ENCODE measurements at regions not wholly inside any gene's neighbourhood (a gene's known extent, or its start where the extent isn't known, plus 50 kb on each side); places are given as distances from the start of the nearest gene placed in this dataset.
"Not testable (repeated sequence)": the region's sequence is repeated elsewhere in the genome, so short reads cannot be mapped to it uniquely, and the experiment has no call there.

DNA sequence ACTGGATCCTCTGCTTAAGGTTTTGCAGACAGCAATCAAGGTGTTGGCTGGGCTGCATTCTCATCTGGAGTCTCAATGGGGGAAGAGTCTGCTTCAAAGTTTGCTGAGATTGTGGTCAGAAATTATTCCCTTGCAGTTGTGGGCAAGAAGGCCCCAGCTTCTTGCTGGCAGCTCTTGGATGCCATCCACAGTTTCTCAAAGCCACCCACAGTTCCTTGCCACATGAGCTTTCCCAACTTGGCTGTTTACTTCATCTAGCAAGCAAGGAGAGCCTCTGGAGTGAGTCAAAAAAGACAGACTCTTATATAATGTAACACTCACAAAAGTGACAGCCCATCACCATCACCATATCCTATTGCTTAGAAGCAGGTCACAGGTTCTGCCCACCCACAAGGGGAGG is 62.1 kb upstream of the ABHD2 start:
- no peak for DNase-seq (ENCODE audit: low read depth, low spot score)

DNA sequence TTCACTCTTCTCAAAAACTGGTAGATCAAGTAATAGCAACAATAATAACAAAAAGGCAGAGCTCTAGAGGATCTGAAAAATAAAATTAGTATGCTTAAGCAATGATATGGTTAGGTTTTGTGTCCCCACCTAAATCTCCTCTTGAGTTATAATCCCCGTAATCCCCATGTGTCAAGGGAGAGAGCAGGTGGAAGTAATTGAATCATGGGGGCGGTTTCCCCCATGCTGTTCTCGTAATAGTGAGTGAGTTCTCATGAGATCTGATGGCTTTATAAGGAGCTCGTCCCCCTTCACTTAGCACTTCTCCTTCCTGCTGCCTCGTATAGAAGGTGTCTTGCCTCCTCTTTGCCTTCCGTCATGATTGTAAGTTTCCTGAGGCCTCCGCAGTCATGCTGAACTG is 60.2 kb upstream of the ABHD2 start:
- DNase-seq (ENCODE audit: low read depth, low spot score) = no peak

DNA sequence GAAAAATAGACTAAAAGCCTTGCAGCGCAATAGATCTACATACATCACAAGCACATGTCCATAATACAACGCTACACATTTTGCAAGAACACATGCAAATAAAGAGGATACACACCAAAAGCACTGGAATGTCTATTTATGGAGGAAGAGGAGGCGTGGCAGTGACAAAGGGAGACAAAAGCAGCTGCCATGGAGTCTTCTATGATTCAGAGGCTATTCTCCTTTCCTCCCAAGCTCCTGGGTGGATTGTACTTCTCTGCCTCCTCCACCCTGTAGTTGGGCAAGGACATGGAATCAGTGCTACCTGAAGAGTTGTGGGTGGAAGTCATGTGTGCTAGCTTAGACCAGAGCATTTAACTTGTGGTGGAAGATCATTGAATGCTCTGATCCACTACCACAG is 57.9 kb upstream of the ABHD2 start:
- no peak for DNase-seq (ENCODE audit: low read depth, low spot score)

DNA sequence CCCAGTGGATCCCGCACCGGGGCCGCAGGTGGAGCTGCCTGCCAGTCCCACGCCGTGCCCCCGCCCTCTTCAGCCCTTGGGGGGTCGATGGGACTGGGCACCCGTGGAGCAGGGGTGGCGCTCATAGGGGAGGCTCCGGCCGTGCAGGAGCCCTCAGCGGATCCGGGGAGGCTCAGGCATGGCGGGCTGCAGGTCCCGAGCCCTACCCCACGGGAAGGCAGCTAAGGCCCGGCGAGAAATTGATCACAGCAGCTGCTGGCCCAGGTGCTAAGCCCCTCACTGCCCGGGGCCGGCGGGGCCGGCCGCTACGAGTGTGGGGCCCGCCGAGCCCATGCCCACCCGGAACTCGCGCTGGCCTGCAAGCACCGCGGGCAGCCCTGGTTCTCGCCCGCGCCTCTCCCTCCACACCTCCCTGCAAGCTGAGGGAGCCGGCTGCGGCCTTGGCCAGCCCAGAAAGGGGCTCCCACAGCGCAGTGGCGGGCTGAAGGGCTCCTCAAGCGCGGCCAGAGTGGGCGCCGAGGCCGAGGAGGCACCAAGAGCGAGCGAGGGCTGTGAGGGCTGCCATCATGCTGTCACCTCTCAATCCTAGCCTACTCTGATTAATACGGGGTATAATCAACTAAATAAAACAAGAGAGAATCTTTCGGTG is 56.5 kb upstream of the ABHD2 start:
- not testable (repeated sequence) for DNase-seq (ENCODE audit: low read depth, low spot score)

DNA sequence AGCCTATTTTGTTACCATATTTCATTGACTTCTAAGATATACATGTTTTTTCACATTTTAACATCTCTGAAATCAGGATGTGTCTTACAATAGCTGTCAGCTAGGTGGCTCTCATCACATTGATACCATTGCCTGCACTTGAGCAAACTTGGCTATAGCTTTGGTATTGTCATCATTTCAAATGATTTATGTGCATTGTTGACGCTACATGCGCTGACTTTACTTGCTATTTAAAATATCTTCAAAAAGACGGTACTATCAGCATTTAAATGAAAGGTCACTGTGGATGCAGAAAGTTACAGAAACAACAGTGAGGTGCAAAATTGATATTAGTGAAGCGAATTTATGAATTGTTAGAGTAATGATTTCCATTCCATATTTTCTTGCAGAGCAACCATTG is 54.0 kb upstream of the ABHD2 start:
- no peak for DNase-seq (ENCODE audit: low read depth, low spot score)

DNA sequence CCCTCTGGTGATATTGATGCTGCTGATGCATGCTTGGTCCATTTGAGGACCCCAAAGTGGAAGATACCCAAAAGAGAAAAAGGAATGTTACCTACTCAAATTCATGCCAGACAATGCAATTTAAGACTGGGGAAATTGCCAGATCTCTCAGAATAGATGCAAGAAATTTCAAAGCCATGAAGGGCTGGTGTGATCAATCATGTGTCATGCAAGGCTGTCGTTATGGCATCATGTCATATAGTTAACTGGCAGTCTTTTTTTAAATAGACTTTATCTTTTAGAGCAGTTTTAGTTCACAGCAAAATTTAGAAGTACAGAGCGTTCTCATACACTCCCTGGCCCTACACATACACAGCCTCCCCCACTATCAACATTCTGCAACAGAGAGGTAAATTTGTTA is 53.1 kb upstream of the ABHD2 start:
- DNase-seq (ENCODE audit: low read depth, low spot score) = no peak

DNA sequence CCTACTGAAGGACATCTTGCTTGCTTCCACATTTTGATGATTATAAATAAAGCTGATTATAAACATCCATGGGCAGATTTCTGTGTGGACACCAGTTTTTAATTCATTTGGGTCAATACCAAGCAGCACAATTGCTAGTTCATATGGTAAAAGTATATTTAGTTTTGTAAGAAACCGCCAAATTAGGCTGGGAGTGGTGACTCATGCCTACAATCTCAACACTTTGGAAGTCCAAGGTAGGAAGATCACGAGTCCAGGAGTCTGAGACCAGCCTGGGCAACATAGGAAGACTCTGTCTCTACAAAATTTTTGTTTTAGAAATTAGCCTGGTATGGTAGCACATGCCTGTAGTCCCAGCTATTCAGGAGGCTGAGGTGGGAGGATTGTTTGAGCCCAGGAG is 52.6 kb upstream of the ABHD2 start:
- DNase-seq (ENCODE audit: low read depth, low spot score) = no peak

DNA sequence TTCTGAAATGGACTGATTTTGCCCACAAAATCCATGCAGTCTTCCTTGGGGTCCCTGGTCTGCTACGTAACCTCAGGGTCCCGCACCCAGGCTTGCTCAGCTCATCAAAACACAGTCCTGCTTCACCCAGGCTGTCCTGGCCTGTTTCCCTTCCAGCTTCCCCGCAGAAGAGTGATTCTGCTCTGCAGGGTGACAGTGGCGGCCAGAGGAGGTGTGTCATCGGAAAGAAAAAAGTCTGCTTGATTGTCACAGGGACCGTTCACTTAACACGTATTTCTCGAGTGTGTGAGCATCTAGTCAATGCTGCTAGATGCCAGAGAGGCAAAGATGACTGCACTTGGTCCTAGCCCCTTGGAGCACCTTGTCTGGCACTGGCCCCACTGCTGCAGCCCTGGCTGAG is 50.1 kb upstream of the ABHD2 start:
- DNase-seq (ENCODE audit: low read depth, low spot score) = no peak
